GM21360 (cell line): ENCODE measurements at regions not wholly inside any gene's neighbourhood (a gene's known extent, or its start where the extent isn't known, plus 50 kb on each side); places are given as distances from the start of the nearest gene placed in this dataset.
"Not testable (repeated sequence)": the region's sequence is repeated elsewhere in the genome, so short reads cannot be mapped to it uniquely, and the experiment has no call there.

ENCODE experiments used
- ATAC-seq: cut with Tn5 transposase; IDR thresholded peaks from one replicate; pipeline ENCODE4 v1.9.1; 2021; ENCODE audit warnings: mild to moderate bottlenecking, moderate library complexity; ENCODE audit not compliant: unreplicated experiment

DNA sequence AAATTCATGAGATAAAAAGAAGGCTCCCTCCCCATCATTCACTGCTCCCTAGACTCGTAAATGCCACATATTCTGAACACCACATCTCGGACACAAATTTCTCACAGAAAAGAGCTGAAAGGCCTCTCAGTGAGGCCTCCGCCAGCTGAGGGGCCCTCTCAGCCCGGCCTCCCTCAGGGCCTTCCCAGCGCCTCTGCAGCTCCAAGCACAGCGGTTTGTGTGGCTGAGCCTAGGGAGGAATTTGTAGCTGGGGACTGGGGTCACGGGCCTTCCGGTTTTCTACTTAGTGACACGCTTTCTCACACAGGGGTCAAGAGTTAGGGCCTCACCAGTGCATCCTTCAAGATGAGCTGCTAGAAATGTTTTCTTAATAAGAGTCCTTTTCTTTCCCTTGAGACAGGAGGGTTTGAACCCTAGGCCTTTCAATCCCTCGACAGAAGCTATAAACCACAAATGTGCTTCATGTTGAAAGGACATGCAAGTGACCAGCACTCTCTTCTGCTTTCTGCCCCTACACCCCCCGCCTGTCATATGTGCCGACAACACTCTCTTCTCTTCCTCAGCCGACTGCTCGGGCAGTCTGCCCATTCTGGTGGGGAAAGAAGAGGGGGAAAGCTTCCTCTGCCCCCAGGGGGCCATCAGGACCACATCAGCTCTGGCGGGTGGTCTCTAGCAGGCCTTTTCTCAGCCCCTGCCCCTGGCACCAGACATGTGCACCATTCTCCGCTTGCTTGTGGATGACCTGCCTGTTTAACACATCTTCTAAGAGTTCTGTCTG is 104.9 kb downstream of the CHIC2 start:
- ATAC-seq = no peak

- ATAC-seq = no peak
These were observed 108.0 kb downstream of the CHIC2 start for GRCh38 chr4:53956454-53956853.

DNA sequence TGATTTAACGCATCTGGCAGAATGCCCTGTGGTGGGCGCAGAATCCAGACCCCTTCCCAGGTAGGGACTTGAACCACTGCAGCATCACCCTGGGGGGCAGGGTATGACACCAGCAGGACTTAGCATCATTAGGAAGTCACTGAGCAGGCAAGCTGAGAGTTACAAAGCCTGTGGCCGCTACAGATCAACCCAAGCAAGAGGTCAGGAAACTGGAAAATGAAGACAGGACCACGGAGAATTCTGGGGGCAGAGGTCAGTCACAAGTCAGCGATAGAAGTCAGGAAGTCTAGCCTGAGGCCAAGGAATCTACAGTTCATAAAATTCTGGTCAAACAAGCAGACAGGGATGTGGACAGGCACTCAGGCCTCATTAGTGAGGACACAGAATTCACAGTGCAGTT is 108.4 kb downstream of the CHIC2 start:
- no peak for ATAC-seq

DNA sequence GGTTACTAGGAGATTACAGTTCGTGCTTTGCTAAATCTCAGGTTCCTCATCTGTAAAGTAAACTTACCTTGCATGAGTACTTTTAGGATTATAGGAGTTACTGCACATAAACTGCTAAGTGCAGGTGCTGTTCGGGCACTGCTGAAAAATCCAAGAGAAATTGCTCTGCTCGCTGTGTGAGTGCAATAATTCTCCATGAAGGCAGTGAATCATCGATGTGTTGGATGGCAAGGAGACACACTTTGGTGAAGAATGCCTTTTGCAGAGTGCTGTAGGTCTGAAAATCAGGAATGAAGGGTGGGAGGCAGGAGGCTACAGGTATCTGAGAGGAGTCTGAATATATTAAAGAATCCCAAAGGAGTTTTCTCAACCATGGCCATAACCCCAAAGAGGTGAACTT is 113.0 kb downstream of the CHIC2 start:
- no peak for ATAC-seq

DNA sequence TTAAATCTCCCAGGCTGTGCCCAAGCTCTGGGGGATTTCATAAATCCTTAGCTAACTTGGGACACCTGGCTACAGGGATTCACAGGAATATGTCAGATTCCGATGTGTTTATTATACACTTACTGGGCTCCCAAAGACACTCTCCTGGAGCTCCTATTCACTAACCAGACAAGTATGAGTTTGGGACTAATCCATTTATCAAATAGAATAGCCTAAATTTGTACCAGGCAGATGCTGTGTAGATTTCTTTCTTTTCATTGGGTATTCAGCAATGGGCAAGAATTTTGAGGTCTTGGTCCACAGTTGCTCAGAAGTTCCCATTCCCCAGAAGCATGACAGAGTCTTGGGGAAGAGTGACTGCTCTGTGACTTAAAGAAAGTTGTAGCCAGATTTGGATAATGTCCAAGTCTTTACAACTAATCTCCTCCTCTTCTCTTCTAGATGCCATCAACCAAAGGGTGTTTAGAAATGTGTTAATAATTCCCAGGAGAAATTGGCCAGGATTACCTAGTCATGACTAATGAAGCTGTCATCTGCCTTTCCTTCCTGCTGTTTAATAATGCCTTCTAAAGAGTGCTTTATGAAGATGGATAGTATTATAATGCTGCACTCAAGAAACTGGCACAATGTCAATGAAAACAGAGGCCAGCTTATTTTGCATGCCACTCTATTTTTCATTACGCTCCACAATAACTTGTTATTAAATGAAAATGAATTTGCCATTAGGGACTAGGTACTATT is 120.9 kb downstream of the CHIC2 start:
- ATAC-seq = no peak

- no peak for ATAC-seq
These were observed 121.7 kb downstream of the CHIC2 start for GRCh38 chr4:53942712-53943111.

GRCh38 chr4:53941331-53941730 is 123.1 kb downstream of the CHIC2 start:
- ATAC-seq = no peak

- not testable (repeated sequence) for ATAC-seq
These were observed 124.5 kb downstream of the CHIC2 start for GRCh38 chr4:53939892-53940291.

GRCh38 chr4:53937918-53938317 is 126.5 kb downstream of the CHIC2 start:
- no peak for ATAC-seq

DNA sequence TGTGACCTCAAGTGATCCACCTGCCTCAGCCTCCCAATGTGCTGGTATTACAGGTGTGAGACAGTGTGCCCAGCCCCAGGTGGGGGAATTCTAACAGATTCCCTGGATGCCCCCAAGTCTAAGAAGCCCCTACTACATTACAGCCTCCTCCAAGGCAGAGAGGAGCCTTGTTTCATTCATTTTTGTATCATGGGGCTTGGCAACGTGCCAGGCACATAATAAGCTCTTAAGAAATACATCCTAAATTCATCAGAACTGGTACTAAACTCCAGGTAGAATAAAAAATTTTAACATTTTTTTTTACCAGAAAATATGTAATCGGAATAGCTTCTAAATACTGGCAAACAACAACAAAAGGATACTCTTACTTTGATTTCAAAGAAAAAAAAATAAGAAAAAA is 127.1 kb downstream of the CHIC2 start:
- ATAC-seq = no peak

- ATAC-seq = no peak
These were observed 128.6 kb downstream of the CHIC2 start for GRCh38 chr4:53935780-53936179.

GRCh38 chr4:53932796-53933610 is 131.4 kb downstream of the CHIC2 start:
- no peak for ATAC-seq

GRCh38 chr4:53931461-53931961 is 132.9 kb downstream of the CHIC2 start:
- ATAC-seq = no peak

DNA sequence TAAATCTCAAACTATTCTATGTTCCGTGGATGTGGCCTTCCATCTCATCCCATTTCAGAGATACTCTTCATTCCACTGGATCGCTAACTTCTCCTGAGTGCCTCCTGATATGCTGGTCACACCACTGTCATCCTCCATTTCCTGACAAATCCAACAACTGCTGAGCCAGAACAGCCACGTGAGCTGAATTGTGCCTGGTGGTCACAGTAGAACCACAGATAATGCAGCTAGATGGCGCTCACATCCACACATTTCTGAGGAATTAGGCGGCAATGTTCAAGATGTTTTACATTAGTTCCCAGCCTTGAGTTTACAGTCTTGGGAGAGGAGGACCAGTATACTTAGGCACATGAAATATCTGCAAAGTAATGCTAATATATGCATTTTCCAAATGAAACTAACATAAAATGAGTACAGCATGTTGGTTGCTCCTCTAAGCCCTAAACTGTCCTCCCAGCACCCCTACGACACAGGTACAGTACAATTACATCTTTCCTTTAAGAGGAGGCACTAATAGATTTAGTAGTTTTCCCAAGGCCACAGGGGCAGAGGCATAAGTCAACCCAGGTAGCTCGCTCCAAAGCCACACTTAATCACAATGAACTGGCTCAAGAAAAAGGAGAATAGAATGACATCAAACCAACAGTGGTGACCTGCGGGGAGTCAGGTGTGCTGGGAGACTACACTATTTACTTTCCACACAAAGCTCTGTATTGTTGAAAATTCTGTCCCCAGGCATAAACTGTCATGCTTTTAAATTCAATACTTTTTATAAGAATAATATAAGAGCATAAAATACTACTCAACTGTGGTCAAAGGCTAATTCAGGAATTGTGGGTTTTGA is 134.2 kb downstream of the CHIC2 start:
- ATAC-seq = no peak

DNA sequence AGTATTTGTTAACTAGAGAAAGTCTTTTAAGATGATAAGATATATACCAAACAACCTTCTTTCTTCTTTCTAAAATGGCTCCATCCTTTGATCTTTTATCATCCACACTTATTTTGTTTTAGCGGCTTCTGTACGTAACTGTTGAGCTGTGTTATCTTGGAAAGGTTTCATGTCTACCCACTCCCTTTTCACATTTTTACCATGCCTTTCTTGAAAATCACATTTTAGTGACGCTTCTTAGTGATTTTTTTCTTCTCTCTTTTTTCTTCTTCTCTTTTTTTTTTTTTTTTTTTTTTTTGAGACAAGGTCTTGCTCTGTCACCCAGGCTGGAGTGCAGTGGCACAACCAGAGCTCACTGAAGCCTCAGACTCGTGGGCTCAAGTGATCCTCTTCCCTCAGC is 135.1 kb downstream of the CHIC2 start:
- no peak for ATAC-seq

DNA sequence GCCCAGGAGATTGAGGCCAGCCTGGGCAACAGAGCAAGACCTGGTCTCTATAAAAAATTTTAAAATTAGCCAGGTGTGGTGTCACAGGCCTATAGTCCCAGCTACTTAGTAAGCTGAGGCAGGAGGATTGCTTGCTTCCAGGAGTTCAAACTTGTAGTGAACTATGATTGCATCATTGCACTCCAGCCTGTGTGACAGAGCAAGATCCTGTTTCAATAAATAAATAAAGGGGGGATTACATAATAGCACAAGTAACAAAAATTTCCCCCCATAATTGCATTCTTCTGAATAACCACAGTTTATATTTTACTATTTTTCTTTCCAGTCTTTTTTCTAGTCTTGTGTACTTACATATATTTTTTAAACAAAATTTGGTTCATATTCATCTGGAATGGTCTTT is 135.6 kb downstream of the CHIC2 start:
- ATAC-seq = no peak

DNA sequence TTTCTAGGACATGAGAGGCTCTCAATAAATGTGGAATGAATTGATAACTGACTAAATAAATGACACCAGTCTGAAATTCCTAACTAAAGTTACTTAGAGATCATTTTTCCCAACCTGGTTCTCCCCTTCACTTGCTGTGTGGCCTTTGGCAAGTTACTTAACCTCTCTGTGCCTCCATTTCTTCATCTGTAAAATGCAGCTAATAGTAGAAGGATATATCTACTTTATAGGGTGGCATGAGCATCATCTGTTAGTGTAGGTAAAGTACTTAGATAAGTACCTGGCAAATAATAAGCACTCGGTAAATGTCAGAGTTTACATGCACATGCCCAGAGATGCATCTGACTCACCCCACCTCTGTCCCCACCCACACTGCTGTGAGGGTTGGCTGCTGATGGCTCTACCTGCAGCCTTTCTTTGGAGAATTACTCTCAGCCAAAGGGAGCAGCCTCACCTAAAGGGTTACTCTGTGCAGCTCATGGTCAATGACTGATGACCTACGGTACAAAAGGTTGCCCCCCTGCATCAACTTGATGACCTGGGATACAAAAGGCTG is 139.3 kb downstream of the CHIC2 start:
- ATAC-seq = no peak

GRCh38 chr4:53924333-53925049 is 139.9 kb downstream of the CHIC2 start:
- no peak for ATAC-seq

- no peak for ATAC-seq
These were observed 140.5 kb downstream of the CHIC2 start for GRCh38 chr4:53923921-53924320.

DNA sequence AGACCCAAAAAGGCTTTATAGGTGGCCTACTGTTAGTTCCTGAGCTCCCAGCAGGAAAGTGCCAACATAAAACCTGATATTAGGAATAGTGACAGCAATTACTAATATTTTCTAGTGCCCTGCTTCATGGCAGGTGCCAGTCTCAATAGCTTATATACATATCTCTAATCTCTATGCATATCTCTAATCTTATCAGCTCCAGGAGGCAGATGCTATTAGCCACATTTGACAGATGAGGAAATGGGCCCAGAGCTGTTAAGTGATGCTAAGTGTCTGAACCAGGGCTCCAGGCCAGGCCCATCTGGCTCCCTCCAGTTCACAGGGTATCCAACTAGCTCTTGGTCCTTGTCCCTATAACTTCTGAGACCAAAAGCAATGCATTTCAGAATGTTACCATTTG is 142.5 kb downstream of the CHIC2 start:
- ATAC-seq = no peak
